HG02642 (cell line): ENCODE measurements at regions not wholly inside any gene's neighbourhood (a gene's known extent, or its start where the extent isn't known, plus 50 kb on each side); places are given as distances from the start of the nearest gene placed in this dataset.
"Not testable (repeated sequence)": the region's sequence is repeated elsewhere in the genome, so short reads cannot be mapped to it uniquely, and the experiment has no call there.

Experiments
- ATAC-seq: cut with Tn5 transposase; IDR thresholded peaks from one replicate; pipeline ENCODE4 v1.9.1; 2021; ENCODE audit warnings: mild to moderate bottlenecking; ENCODE audit not compliant: unreplicated experiment, poor library complexity

DNA sequence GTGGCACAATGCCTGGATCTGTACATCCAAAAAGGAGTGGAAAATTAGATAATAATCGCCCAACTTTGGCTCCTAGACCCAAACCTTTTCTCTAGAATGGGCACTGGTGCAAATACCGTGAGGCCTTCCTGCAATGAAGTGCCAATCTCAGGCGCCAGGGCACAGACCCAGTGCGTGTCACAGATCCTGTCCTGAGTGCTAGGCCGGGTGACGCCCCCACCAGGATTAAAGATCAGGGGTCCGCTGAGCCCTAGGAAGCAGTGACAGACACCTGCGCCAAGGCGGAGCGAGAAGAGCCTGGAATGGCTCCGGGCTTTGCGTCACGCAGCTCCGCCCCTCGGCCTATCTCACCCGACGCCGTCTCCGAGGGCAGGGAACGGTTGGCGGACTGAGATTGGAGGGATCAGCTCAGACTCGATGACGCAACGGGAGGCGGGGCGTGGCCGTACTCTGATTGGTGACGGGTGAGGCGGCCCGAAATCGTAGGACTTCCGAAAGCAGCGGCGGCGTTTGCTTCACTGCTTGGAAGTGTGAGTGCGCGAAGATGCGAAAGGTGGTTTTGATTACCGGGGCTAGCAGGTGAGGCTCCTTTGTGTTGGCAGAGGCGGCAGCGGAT is 261.9 kb downstream of the ZNF37A start:
- peak; percentile 100 for ATAC-seq

DNA sequence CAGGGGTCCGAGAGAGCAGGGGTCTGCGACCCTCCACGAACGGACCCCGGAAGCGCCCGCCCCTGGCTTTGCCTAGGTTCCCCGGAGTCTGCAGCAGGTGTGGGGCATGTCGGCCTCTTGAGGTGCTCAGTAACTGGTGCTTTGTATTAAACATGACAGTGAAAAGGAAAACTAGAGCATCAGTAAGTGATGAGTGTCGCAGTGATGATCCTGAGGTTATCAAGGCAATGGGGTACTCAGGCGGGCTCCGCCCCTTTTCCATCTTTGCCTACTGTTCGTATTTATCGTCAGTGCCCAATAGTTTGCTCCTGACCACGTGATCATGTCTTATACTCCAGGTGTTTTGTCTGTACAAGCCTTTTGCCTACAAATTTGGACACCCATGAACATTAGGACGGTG is 262.4 kb downstream of the ZNF37A start:
- peak; percentile 50 for ATAC-seq

DNA sequence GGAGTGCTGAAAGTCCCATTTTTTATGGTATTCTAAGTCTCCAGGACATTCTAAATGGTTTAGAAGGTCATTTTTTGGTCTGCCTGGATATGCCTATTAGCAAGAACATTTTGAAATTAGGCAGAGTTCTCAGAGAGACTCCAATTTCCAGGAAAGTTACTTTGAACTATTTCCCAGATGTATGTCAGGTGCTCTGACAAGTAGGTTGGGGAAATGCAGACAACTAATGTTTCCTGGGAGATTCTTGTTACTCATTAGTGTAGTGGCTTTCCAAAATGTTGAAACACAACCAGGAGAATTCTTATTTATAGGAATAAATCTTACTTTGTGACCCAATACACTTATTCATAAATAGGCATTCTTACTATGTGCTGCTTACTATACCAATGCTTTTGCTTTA is 268.4 kb downstream of the ZNF37A start:
- not testable (repeated sequence) for ATAC-seq

DNA sequence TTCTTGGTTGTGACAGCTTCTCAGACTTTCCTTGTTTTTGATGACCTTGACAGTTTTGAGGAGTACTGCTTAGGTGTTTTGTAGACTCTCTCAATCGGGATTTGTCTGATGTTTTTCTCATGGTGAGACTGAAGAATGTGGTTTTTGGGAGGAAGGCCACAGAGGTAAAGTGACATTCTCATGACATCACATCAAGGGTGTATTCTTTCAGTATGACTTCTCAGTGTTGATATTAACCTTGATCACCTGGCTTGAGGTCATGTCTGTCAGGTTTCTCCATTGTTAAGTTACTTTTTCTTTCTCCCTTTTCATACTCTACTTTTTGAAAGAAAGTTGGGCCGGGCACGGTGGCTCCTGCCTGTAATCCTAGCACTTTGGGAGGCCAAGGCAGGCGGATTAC is 269.9 kb downstream of the ZNF37A start:
- ATAC-seq = not testable (repeated sequence)

DNA sequence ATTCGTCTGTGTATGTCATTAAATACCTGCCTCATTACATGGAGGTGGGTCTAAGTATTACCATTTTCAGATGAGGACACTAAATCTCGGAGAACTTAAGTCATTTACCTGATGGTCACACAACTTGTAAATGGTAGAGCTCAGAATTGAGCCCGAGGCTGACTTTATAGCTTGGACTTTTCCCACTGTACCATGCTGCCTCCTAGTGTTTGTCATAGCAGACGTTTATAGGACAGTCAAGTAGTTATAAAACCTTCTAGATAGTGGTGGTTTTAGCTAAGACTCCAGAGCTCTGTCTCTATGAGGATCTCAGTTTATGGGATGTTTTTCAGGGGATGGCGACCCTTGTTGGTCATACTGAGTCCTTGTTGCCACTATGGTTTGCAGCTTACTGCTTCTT is 271.8 kb downstream of the ZNF37A start:
- peak; percentile 58 for ATAC-seq

DNA sequence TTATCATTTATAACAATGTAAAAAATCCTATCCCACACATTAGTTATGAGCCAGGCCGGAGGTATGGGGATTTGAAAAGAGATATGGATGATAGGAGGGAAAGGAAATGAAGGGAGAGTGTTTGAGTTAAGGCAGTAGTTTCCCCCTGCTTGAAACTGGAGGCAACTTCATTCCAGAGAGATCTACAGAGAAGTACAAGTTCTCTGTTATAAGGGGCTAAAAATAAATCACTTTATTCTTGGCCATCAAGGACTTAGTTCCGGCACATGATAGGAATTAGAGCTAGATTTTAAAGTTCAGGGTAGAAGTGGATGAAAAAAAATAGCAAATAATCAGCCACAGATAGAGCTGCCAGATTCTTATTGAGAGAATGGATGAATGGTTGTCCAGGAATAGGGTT is 289.7 kb downstream of the ZNF37A start:
- not testable (repeated sequence) for ATAC-seq

DNA sequence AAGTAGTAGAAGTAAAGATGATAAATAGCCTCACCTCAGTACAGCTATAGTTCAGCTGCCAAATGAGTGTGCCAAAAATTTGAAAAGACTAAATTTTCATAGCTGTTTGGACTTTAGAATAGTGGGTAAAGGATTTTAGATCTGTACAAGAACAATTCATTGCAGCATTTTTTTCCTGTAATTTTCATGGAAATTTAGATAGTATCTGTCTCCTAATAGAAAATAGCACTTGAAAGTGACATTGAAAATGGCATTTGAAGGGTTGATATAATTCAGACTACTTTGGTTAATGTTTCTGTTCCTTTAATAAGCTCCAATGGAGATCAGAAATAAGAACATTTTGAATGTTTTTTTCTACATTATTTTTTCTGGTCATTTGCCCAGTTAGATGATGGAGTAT is 292.7 kb downstream of the ZNF37A start:
- ATAC-seq = not testable (repeated sequence)

DNA sequence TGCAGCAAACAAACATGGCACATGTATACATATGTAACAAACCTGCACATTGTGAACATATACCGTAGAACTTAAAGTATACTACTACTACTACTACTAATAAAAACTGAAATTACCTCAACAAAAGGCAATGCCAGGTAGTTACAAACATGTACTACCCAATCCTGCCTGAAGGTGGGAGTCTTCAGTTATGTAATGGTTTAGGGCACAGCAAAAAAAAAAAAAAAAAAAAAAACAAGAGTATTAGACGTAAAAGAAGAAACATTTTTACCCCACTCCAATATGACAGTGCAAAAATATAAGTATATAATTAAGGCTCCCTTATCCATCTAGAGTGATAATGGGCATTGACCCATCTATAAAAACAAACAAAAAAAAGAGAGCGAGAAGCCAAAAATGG is 296.6 kb downstream of the ZNF37A start:
- not testable (repeated sequence) for ATAC-seq

DNA sequence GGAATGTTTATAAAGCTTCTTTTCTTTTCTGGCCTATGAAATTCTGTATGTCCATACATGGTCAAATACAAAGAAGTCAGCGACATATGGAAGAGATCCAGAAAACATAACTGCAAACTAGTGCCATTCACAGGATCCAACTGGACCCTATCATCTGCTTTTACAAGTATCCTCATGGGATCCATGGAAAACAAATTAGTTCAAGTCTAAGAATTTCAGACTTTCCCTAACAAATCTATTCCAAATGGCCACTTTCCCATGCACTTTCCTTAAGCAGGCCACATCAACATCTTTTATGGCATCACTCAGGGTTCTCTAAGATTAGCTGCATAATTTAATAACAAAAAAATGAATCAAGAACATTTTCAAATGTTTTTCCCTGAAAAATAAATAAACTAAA is 301.3 kb downstream of the ZNF37A start:
- not testable (repeated sequence) for ATAC-seq

DNA sequence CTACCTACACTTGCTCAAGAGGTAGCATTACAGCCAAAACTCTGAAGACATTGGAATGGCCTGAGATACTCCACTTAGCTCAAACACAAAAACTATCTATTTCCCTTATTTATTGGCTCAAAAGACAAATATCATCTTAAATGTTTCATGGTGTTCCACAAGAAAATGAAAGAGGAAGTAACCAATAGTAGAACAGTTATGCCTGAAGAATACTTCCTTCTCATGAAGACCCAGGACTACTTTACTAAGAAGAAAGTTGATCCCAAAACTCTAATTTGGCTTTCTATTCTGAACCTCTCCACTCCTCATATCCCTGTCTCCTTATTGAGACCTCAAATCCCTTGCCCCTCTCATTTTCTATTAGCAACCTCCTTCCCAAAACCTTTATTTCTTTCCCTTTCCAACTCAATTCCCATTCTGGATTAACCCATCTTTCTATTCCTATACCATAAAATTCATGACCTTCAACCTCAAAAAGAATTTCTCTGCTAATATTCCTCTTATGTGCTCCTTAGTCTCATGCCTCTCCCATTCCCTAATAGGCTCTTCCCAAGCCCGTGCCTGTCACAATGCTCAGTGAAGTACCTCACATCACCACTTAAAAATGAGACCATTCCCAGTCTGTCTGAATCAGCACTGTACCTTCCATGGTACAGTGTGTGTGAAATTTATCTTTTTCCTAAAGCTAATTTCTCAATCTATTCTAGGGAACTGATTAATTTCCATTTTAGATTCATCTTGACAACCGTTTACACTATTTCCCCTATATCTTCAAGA is 302.2 kb downstream of the ZNF37A start:
- not testable (repeated sequence) for ATAC-seq

DNA sequence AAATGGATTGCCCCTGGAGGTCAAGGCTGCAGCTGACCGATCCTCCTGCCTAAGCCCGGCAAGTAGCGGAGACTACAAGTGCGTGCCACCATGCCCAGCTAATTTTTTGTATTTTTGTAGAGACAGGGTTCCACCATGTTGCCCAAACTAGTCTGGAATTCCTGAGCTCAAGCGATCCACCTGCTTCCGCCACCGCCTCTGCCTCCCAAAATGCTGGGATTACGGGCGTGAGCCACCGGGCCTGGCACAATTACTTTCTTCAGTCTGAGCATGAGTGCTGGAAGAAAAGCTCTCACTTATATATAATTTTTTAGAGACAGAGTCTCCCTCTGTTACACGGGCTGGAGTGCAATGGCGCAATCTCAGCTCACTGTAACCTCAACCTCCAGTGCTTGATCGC is 307.4 kb downstream of the ZNF37A start:
- not testable (repeated sequence) for ATAC-seq

DNA sequence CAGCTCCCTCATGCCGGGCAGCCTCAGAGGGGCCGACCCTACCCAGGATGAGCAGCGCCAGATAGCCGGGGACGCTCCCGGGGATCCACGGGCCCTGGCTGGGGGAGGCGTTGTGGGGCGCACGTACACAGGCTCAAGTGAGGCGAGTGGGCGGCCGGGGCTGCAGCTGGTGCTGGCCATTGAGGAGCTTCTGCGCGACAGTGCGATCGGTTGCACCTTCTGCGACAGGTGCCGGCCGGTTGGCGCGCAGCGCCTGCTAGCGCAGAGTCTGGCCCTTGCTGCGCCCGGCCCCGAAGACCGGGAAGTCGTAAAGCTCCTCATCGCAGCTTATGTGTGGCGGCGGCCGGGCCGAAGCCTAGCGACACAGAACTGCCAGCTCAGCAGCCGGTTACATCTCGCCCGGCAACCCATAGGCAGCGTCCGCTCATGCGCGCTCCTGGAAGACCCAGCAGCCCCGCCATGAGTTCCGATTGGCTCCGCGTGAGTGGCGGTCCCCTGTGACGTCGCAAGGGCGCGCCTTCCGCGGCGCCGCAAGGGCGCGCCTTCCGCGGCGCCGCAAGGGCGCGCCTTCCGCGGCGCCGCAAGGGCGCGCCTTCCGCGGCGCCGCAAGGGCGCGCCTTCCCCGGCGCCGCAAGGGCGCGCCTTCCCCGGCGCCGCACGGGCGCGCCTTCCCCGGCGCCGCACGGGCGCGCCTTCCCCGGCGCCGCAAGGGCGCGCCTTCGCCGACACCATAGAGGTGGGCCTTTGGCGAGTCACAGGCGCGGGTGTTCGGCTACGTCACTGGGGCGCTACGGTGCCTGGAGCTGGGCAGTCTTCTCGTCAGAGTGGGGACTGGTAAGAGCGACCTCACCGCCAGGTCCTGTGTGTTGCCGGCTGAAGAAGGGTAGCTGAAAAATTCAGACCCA is 308.6 kb downstream of the ZNF37A start:
- ATAC-seq = peak; percentile 99

DNA sequence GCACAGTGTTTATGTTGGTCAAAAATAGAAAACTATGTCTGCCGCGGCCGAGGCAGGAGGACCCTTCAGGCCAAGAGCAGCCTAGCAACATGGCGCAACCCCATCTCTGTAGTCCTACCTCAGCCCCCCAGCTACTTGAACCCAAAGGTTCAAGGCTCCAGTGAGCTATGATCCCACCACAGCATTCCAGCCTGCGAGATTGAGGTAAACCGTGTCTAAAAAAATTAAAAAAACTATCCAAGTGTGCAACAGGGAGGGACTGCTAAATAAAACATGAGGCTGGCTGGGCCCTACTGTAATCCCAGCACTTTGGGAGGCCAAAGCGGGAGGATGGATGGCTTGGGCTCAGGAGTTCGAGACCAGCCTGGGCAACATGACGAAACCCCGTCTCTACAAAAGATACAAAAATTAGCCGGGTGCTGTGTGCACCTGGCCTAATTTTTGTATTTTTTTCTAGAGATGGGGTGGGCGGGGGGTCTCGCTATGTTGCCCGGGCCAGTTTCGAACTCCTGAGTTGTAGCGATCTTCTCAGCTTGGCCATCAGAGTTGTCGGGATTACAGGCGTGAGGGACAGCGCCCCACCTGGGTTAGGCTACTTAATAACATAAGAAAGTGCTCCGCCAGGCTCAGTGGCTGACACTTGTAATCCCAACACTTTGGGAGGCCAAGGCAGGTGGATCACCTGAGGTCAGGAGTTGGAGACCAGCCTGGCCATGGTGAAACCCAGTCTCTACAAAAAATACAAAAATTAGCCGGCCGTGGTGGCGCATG is 309.4 kb downstream of the ZNF37A start:
- not testable (repeated sequence) for ATAC-seq

DNA sequence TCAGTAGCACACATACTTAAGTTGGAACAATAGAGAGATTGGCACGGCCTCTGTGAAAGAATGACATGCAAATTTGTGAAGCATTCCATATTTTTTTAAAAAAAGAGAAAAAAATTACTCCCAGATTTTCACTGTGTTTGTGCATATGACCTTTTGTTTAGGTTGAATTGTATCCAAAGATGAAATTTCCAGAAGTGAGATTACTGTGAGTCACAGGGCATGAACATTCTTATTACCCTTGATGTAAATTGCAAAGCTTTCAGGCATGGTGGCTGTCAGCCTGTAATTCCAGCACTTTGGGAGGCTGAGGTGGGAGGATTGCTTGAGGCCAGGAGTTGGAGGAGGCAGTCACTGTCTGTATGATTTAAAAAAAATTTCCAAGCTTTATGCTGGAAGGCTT is 329.5 kb downstream of the ZNF37A start:
- not testable (repeated sequence) for ATAC-seq

DNA sequence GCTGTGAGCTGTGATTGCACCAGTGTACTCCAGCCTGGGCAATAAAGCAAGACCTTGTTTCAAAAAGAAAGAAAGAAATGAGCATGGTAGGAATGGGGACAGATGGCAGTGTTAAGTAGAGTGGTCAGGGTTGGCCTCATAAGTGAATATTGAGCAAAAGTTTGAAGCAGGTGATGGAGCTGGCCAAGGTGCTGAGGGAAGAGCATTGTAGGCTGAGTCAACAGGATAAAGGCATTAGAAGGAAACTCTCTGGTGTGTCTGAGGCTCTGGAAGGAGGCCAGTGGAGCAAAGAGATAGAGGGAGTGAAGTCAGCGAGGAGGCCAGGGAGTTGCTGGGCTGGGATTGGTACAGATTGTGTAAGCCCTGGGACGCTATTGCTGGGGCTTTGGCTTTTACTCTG is 336.1 kb downstream of the ZNF37A start:
- not testable (repeated sequence) for ATAC-seq

DNA sequence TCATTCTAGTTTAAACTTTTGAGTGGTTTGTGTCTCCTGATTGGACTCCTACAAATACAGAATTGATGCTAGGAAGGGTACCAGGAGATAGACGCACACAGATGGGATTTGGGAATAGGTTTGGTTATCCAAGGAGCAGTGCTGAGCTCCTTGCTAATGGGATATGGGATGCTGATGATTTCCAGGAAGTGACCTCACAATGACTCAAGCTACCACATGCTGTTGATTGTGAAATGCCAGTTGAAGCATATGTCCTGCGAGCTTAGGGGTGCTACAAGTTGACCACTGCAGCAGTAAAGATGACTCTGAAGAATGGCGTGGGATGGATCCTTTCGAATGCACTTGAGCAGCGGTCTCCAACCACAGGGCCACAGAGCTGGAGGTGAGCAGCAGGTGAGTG is 343.2 kb downstream of the ZNF37A start:
- ATAC-seq = not testable (repeated sequence)

DNA sequence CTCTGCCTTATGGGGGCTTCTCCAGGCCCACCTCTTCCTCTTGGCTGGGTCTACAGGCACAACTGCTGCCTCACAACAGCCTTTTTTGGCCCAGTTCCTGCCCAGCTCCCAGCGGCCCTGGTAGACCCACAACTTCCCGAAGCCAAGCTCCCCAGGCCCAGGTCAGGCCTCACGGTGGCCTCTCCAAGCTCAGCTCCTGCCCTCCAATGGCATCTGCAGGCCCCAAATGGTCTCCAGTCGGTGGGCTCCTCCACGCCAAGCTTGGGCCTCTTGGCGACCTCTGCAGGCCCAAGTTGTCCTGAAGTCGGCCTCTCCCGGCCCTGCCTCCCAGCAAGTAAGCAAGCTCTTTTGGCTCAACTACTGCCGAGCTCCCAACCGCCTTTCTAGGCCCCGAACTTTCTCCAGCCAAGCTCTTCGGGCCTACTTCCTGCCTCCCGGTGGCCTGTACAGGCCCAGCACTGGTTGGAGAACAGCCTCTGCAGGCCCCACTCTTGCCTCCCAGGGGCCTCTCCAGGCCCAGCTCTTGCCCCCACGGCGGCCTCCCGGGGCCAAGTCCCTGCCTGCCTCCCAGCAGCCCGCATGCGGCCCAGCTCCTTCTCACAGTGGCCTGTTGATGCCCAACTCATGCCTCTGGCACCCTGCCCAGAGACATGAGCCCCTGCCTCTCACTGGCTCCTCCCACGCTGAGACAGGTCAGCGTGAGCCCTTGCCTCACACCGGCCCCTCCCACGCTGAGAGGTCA is 354.6 kb downstream of the ZNF37A start:
- ATAC-seq = not testable (repeated sequence)

DNA sequence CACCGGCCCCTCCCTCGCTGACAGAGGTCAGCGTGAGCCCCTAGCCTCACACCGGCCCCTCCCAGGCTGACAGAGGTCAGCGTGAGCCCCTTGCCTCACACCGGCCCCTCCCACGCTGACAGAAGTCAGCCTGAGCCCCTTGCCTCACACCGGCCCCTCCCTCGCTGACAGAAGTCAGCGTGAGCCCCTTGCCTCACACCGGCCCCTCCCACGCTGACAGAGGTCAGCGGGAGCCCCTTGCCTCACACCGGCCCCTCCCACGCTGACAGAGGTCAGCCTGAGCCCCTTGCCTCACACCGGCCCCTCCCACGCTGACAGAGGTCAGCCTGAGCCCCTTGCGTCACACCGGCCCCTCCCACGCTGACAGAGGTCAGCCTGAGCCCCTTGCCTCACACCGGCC is 355.5 kb downstream of the ZNF37A start:
- ATAC-seq = not testable (repeated sequence)

DNA sequence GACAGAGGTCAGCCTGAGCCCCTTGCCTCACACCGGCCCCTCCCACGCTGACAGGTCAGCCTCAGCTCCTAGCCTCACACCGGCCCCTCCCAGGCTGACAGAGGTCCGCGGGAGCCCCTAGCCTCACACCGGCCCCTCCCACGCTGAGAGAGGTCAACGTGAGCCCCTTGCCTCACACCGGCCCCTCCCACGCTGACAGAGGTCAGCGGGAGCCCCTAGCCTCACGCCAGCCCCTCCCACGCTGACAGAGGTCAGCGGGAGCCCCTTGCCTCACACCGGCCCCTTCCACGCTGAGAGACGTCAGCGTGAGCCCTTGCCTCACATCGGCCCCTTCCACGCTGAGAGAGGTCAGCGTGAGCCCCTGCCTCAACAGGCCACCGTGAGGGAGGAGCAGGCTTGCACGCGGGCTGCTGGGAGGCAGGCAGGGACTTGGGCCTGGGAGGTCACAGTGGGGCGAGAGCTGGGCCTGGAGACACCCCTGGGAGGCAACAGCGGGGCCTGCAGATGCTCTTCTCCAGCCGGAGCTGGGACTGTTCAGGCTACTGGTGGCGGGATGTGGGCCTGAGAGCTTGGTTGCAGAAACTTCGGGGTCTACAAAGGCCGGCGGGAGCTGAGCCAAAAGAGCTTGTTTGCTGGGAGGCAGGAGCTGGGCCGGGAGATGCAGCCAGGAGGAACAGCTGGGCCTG is 356.4 kb downstream of the ZNF37A start:
- ATAC-seq = not testable (repeated sequence)
